ENCODE measurements at regions not wholly inside any gene's neighbourhood (a gene's known extent, or its start where the extent isn't known, plus 50 kb on each side); places are given as distances from the start of the nearest gene placed in this dataset.

- FAIRE-seq, result no peak
- CTCF ChIA-PET, result interaction anchor here (0.7 to 6.9 kb wide), 50 partner anchors 8 to 1510 kb away, joined by 3 to 98 read pairs (median 4); no protein-coding TSS in a partner anchor
- Histone ChIP-seq H3K27me3 (replicated peaks in 1 of 2; ENCODE audit: control insufficient read depth in 2 of 2, insufficient read depth in 2 of 2, low read length in 1 of 2) (no peaks in the 10 kb centered on the region), H2AFZ (ENCODE audit: control insufficient read depth, low read depth, low read length) (no peak overlapping the region), H4K20me1 (ENCODE audit: control insufficient read depth, insufficient read depth) (no peaks in the 10 kb centered on the region), H3K9me3 (replicated peaks; ENCODE audit: control insufficient read depth, insufficient read depth, low read length) (no peaks in the 10 kb centered on the region), H3K4me3 (no peak overlapping the region), H3K4me2 (ENCODE audit: control insufficient read depth, insufficient read depth) (0 out of 2 replicates have a peak overlapping the region, but pooled peaks have one; percentile 83), H3K4me1 (ENCODE audit: control insufficient read depth, insufficient read depth, low read length) (peaks cover 4% of the 10 kb centered on the region; the same call in 1 of the 2 replicates), H3K27ac (ENCODE audit: control insufficient read depth, insufficient read depth) (no peak overlapping the region), H3K79me2 (ENCODE audit: control insufficient read depth, insufficient read depth, low read length) (no peaks in the 10 kb centered on the region), H3K36me3 (ENCODE audit: control insufficient read depth in 2 of 2, insufficient read depth in 2 of 2, low read length in 1 of 2) (no peaks in the 10 kb centered on the region), H3K9ac (ENCODE audit: control insufficient read depth, insufficient read depth, low read length) (no peak overlapping the region)
- DNase-seq (ENCODE audit: low read depth, low spot score), result no peak
- SMC1A ChIA-PET (ENCODE audit: uncharacterized antibody, unreplicated experiment), result interaction anchor here (0.7 to 4.2 kb wide), 17 partner anchors 8 to 1258 kb away, joined by 3 to 37 read pairs (median 4); partner anchors contain the start of genes PPHLN1 and ZCRB1
- BruUV-seq (replicated peaks), result no TSS peak
- in situ Hi-C loops (cut with MboI), result loop anchor here (5.0 kb wide), 2 partner anchors 752 to 1077 kb away; no protein-coding TSS in a partner anchor
- ATAC-seq, result no peak
- POLR2A ChIA-PET, result no interaction called here
- WGBS (ENCODE audit: insufficient coverage, insufficient replicate concordance, low lambda C conversion rate, missing lambda C conversion rate), result 30% methylated on average over 3 of the region's 3 CpGs
- RAD21 ChIA-PET (ENCODE audit: unreplicated experiment), result interaction anchor here (0.6 to 3.0 kb wide), 10 partner anchors 9 to 1121 kb away, joined by 3 to 24 read pairs (median 4); no protein-coding TSS in a partner anchor
- intact Hi-C loops (cut with micrococcal nuclease; ENCODE audit: unreplicated experiment), result loop anchor here (1.0 to 10.0 kb wide), 5 partner anchors 310 to 1078 kb away; no protein-coding TSS in a partner anchor
- TF ChIP-seq TBL1XR1 (IDR thresholded peaks at IDR 0.05; ENCODE audit: low read depth, low read length), result no peak
- TF ChIP-seq NFYB (IDR thresholded peaks at IDR 0.05; ENCODE audit: insufficient read depth, low read depth, low read length), result no peak
- TF ChIP-seq HSF1 (IDR thresholded peaks at IDR 0.05; ENCODE audit: low read depth, low read length), result no peak
- no peak for TF ChIP-seq SREBF2 (IDR thresholded peaks at IDR 0.05; ENCODE audit: low read length)
- TF ChIP-seq SMAD1 (IDR thresholded peaks at IDR 0.05; ENCODE audit: low read depth, partially characterized antibody), result no peak
- TF ChIP-seq, protein P1, sequence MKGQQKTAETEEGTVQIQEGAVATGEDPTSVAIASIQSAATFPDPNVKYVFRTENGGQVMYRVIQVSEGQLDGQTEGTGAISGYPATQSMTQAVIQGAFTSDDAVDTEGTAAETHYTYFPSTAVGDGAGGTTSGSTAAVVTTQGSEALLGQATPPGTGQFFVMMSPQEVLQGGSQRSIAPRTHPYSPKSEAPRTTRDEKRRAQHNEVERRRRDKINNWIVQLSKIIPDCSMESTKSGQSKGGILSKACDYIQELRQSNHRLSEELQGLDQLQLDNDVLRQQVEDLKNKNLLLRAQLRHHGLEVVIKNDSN (IDR thresholded peaks at IDR 0.05; ENCODE audit: borderline replicate concordance, extremely low read length, insufficient read depth, low read depth, low read length), result no peak
- no peak for TF ChIP-seq ASH2L (IDR thresholded peaks at IDR 0.05; ENCODE audit: borderline replicate concordance, low read depth)
- no peak for TF ChIP-seq JUNB (IDR thresholded peaks at IDR 0.05)
- TF ChIP-seq, protein P2, sequence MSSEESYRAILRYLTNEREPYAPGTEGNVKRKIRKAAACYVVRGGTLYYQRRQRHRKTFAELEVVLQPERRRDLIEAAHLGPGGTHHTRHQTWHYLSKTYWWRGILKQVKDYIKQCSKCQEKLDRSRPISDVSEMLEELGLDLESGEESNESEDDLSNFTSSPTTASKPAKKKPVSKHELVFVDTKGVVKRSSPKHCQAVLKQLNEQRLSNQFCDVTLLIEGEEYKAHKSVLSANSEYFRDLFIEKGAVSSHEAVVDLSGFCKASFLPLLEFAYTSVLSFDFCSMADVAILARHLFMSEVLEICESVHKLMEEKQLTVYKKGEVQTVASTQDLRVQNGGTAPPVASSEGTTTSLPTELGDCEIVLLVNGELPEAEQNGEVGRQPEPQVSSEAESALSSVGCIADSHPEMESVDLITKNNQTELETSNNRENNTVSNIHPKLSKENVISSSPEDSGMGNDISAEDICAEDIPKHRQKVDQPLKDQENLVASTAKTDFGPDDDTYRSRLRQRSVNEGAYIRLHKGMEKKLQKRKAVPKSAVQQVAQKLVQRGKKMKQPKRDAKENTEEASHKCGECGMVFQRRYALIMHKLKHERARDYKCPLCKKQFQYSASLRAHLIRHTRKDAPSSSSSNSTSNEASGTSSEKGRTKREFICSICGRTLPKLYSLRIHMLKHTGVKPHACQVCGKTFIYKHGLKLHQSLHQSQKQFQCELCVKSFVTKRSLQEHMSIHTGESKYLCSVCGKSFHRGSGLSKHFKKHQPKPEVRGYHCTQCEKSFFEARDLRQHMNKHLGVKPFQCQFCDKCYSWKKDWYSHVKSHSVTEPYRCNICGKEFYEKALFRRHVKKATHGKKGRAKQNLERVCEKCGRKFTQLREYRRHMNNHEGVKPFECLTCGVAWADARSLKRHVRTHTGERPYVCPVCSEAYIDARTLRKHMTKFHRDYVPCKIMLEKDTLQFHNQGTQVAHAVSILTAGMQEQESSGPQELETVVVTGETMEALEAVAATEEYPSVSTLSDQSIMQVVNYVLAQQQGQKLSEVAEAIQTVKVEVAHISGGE (CRISPR knock-in tag; IDR thresholded peaks at IDR 0.05), result no peak
- TF ChIP-seq, protein P3, sequence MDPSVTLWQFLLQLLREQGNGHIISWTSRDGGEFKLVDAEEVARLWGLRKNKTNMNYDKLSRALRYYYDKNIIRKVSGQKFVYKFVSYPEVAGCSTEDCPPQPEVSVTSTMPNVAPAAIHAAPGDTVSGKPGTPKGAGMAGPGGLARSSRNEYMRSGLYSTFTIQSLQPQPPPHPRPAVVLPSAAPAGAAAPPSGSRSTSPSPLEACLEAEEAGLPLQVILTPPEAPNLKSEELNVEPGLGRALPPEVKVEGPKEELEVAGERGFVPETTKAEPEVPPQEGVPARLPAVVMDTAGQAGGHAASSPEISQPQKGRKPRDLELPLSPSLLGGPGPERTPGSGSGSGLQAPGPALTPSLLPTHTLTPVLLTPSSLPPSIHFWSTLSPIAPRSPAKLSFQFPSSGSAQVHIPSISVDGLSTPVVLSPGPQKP (IDR thresholded peaks at IDR 0.05; ENCODE audit: low read depth, low read length), result no peak
- no peak for TF ChIP-seq PAX8 (IDR thresholded peaks at IDR 0.05)
- no peak for TF ChIP-seq SKIL (IDR thresholded peaks at IDR 0.05; ENCODE audit: low read depth, poor library complexity, severe bottlenecking)
- TF ChIP-seq SMARCA5 (IDR thresholded peaks at IDR 0.05), result no peak
- TF ChIP-seq RUNX3 (IDR thresholded peaks at IDR 0.05; ENCODE audit: low read length), result no peak
Observed at GRCh38 chr12:42024495-42024830, 120.2 kb downstream of the GXYLT1 start.

All from GM12878 (cell line).